ENCODE measurements at regions not wholly inside any gene's neighbourhood (a gene's known extent, or its start where the extent isn't known, plus 50 kb on each side); places are given as distances from the start of the nearest gene placed in this dataset.
"Not testable (repeated sequence)": the region's sequence is repeated elsewhere in the genome, so short reads cannot be mapped to it uniquely, and the experiment has no call there.

- DNase-seq (ENCODE audit: low read depth in 2 of 2): no peak
These were observed 284.3 kb downstream of the RWDD3 start for GRCh38 chr1:95518310-95518709.

GRCh38 chr1:95520390-95520789 lies 286.4 kb downstream of the RWDD3 start:
- DNase-seq (ENCODE audit: low read depth in 2 of 2): no peak

- no peak for DNase-seq (ENCODE audit: low read depth in 2 of 2)
These were observed 298.3 kb downstream of the RWDD3 start for GRCh38 chr1:95532335-95532734.

- DNase-seq (ENCODE audit: low read depth in 2 of 2): no peak
These were observed 301.0 kb downstream of the RWDD3 start for GRCh38 chr1:95534985-95535384.

- no peak for DNase-seq (ENCODE audit: low read depth in 2 of 2)
These were observed 301.6 kb downstream of the RWDD3 start for GRCh38 chr1:95535614-95536013.

- no peak for DNase-seq (ENCODE audit: low read depth in 2 of 2)
These were observed 302.5 kb downstream of the RWDD3 start for GRCh38 chr1:95536501-95536900.

- DNase-seq (ENCODE audit: low read depth in 2 of 2): no peak
These were observed 303.2 kb downstream of the RWDD3 start for GRCh38 chr1:95537176-95537575.

- not testable (repeated sequence) for DNase-seq (ENCODE audit: low read depth in 2 of 2)
These were observed 304.2 kb downstream of the RWDD3 start for GRCh38 chr1:95538242-95538641.

- no peak for DNase-seq (ENCODE audit: low read depth in 2 of 2)
These were observed 308.9 kb downstream of the RWDD3 start for GRCh38 chr1:95542936-95543335.

GRCh38 chr1:95547005-95547404 lies 313.0 kb downstream of the RWDD3 start:
- DNase-seq (ENCODE audit: low read depth in 2 of 2): no peak

GRCh38 chr1:95548211-95548610 lies 314.2 kb downstream of the RWDD3 start:
- no peak for DNase-seq (ENCODE audit: low read depth in 2 of 2)

GRCh38 chr1:95551201-95551600 lies 317.2 kb downstream of the RWDD3 start:
- no peak for DNase-seq (ENCODE audit: low read depth in 2 of 2)

- no peak for DNase-seq (ENCODE audit: low read depth in 2 of 2)
These were observed 319.6 kb downstream of the RWDD3 start for GRCh38 chr1:95553595-95553994.

GRCh38 chr1:95554408-95554807 lies 320.4 kb downstream of the RWDD3 start:
- no peak for DNase-seq (ENCODE audit: low read depth in 2 of 2)

- no peak for DNase-seq (ENCODE audit: low read depth in 2 of 2)
These were observed 324.8 kb downstream of the RWDD3 start for GRCh38 chr1:95558791-95559190.

GRCh38 chr1:95561346-95561745 lies 327.3 kb downstream of the RWDD3 start:
- DNase-seq (ENCODE audit: low read depth in 2 of 2): no peak

- DNase-seq (ENCODE audit: low read depth in 2 of 2): no peak
These were observed 328.2 kb downstream of the RWDD3 start for GRCh38 chr1:95562230-95562629.

- DNase-seq (ENCODE audit: low read depth in 2 of 2): no peak
These were observed 338.0 kb downstream of the RWDD3 start for GRCh38 chr1:95572002-95572401.

GRCh38 chr1:95572962-95573361 lies 339.0 kb downstream of the RWDD3 start:
- no peak for DNase-seq (ENCODE audit: low read depth in 2 of 2)

- no peak for DNase-seq (ENCODE audit: low read depth in 2 of 2)
These were observed 341.3 kb downstream of the RWDD3 start for GRCh38 chr1:95575291-95575690.

- no peak for DNase-seq (ENCODE audit: low read depth in 2 of 2)
These were observed 344.5 kb downstream of the RWDD3 start for GRCh38 chr1:95578462-95578861.

GRCh38 chr1:95582191-95582590 lies 348.2 kb downstream of the RWDD3 start:
- DNase-seq (ENCODE audit: low read depth in 2 of 2): no peak

- DNase-seq (ENCODE audit: low read depth in 2 of 2): no peak
These were observed 348.7 kb downstream of the RWDD3 start for GRCh38 chr1:95582746-95583145.

- DNase-seq (ENCODE audit: low read depth in 2 of 2): no peak
These were observed 349.7 kb downstream of the RWDD3 start for GRCh38 chr1:95583661-95584210.

All from stimulated activated CD8-positive, alpha-beta memory T cell treated with anti-CD3 and anti-CD28 coated beads, Interleukin-15, amount 100 ng/mL, for 48 hours (primary cell).